ENCODE measurements at regions not wholly inside any gene's neighbourhood (a gene's known extent, or its start where the extent isn't known, plus 50 kb on each side); places are given as distances from the start of the nearest gene placed in this dataset.

DNA sequence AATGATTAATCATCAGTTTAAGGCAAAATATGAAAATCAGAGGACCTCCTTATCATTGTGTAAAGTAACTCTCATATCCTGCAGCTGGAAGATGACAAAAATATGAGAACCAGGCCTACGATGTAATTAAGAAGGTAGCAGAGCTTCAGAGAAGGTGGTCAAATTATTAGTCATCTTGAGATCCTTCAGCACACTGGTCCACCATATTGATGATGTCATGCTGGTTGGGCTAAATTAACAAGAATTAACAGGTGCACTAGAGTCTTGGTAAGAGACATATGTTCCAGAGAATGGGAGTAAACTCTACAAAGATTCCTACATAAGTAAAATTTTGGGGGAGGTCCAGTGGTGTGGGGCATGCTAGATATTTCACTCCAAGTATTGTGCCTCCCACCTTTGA, 112.8 kb downstream of the OTOR start:
- TF ChIP-seq, protein P1, sequence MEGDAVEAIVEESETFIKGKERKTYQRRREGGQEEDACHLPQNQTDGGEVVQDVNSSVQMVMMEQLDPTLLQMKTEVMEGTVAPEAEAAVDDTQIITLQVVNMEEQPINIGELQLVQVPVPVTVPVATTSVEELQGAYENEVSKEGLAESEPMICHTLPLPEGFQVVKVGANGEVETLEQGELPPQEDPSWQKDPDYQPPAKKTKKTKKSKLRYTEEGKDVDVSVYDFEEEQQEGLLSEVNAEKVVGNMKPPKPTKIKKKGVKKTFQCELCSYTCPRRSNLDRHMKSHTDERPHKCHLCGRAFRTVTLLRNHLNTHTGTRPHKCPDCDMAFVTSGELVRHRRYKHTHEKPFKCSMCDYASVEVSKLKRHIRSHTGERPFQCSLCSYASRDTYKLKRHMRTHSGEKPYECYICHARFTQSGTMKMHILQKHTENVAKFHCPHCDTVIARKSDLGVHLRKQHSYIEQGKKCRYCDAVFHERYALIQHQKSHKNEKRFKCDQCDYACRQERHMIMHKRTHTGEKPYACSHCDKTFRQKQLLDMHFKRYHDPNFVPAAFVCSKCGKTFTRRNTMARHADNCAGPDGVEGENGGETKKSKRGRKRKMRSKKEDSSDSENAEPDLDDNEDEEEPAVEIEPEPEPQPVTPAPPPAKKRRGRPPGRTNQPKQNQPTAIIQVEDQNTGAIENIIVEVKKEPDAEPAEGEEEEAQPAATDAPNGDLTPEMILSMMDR (conservative IDR thresholded peaks at IDR 0.05; ENCODE audit: low read length) = no peak
- TF ChIP-seq EZH2phosphoT487 (IDR thresholded peaks at IDR 0.05; ENCODE audit: borderline replicate concordance) = no peak
